Adrenal gland (tissue), 5 donors: ENCODE measurements at regions not wholly inside any gene's neighbourhood (a gene's known extent, or its start where the extent isn't known, plus 50 kb on each side); places are given as distances from the start of the nearest gene placed in this dataset.

Experiments used
- POLR2A ChIP-seq, 2 donors: fragments of 450-650 bp; IDR thresholded peaks; one replicate each; pipeline ENCODE4 v1.6.1; 2017; ENCODE audit warnings: antibody characterized with exemption in 2 of 2, mild to moderate bottlenecking in 2 of 2, moderate library complexity in 1 of 2
- TF ChIP-seq, protein P1 (sequence below), 6 experiments: fragments of 450-650 bp in 4 of 6; fragments of 200-600 bp in 2 of 6; sonication (generic) in 1 of 6; IDR thresholded peaks; 1 replicate in 5 of 6; 2 replicates in 1 of 6; pipeline versions ENCODE4 v1.5.1 to v1.8.0; 2016 to 2021; ENCODE audit warnings: antibody characterized with exemption in 6 of 6, mild to moderate bottlenecking in 2 of 6, moderate library complexity in 1 of 6
- donor health status: DM: no; HTN: no; CAD: no.

DNA sequence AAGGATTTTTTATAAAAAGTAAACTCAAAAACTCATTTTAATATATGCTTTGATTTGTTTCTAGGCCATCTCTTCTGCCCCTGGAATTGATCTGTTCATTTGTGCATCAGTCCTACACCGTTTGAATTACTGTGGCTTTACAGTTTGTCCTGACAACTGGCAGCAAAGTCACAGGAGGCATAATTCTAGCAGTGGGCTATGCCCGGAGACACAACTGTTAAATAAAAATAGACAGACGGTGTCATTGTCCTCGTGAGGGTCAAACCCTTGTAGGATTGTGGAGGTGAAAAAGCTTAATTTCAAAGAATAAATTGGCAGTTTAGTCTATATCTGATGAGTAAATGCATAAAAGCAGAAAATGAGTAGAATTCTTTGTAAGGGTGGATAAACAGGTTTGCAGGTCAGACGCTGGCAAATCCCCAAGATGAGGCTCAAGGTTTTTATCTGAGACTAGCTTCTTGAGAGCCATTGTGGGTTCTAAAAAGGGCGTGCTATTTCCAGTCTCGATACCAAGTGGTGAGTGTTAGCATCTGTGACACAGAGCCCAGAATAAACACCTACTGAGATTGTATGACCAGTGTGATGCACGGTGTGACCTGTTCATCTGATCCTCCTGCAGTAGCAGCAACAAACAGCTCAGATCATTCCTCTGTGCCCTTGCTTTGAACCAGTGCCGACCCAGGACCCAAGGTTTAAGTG, 51.5 kb upstream of the SLCO3A1 start:
- TF ChIP-seq, protein P1, sequence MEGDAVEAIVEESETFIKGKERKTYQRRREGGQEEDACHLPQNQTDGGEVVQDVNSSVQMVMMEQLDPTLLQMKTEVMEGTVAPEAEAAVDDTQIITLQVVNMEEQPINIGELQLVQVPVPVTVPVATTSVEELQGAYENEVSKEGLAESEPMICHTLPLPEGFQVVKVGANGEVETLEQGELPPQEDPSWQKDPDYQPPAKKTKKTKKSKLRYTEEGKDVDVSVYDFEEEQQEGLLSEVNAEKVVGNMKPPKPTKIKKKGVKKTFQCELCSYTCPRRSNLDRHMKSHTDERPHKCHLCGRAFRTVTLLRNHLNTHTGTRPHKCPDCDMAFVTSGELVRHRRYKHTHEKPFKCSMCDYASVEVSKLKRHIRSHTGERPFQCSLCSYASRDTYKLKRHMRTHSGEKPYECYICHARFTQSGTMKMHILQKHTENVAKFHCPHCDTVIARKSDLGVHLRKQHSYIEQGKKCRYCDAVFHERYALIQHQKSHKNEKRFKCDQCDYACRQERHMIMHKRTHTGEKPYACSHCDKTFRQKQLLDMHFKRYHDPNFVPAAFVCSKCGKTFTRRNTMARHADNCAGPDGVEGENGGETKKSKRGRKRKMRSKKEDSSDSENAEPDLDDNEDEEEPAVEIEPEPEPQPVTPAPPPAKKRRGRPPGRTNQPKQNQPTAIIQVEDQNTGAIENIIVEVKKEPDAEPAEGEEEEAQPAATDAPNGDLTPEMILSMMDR (IDR thresholded peaks at IDR 0.05), result no peak
- no peak for TF ChIP-seq POLR2A (IDR thresholded peaks at IDR 0.05)
